GM19193 (cell line): ENCODE measurements at regions not wholly inside any gene's neighbourhood (a gene's known extent, or its start where the extent isn't known, plus 50 kb on each side); places are given as distances from the start of the nearest gene placed in this dataset.
A peak's percentile ranks its signal among the peaks of the same experiment; 100 is the strongest.

Experiments
- POLR2A ChIP-seq: IDR thresholded peaks from 4 replicates; pipeline ENCODE4 v1.6.1; 2011; ENCODE audit not compliant: insufficient read depth, insufficient read length; ENCODE audit errors: extremely low read depth

GRCh38 chr6:105619971-105620741 lies 217.3 kb upstream of the PREP start:
- TF ChIP-seq POLR2A, result no peak

- no peak for TF ChIP-seq POLR2A
Measured at GRCh38 chr6:105618247-105618646, 215.4 kb upstream of the PREP start.

GRCh38 chr6:105616521-105616920 lies 213.6 kb upstream of the PREP start:
- no peak for TF ChIP-seq POLR2A

GRCh38 chr6:105611606-105612005 lies 208.7 kb upstream of the PREP start:
- TF ChIP-seq POLR2A, result no peak

GRCh38 chr6:105609375-105609991 lies 206.6 kb upstream of the PREP start:
- no peak for TF ChIP-seq POLR2A

GRCh38 chr6:105608711-105609374 lies 206.0 kb upstream of the PREP start:
- no peak for TF ChIP-seq POLR2A

- no peak for TF ChIP-seq POLR2A
Measured at GRCh38 chr6:105607636-105608621, 205.0 kb upstream of the PREP start.

GRCh38 chr6:105606831-105607463 lies 204.1 kb upstream of the PREP start:
- TF ChIP-seq POLR2A, result no peak

GRCh38 chr6:105604587-105604884 lies 201.7 kb upstream of the PREP start:
- TF ChIP-seq POLR2A, result no peak

GRCh38 chr6:105603788-105604586 lies 201.1 kb upstream of the PREP start:
- TF ChIP-seq POLR2A, result no peak

GRCh38 chr6:105601541-105602236 lies 198.8 kb upstream of the PREP start:
- peak; percentile 32 for TF ChIP-seq POLR2A

- no peak for TF ChIP-seq POLR2A
Measured at GRCh38 chr6:105600336-105601260, 197.7 kb upstream of the PREP start.
